ENCODE measurements at regions not wholly inside any gene's neighbourhood (a gene's known extent, or its start where the extent isn't known, plus 50 kb on each side); places are given as distances from the start of the nearest gene placed in this dataset.

DNA sequence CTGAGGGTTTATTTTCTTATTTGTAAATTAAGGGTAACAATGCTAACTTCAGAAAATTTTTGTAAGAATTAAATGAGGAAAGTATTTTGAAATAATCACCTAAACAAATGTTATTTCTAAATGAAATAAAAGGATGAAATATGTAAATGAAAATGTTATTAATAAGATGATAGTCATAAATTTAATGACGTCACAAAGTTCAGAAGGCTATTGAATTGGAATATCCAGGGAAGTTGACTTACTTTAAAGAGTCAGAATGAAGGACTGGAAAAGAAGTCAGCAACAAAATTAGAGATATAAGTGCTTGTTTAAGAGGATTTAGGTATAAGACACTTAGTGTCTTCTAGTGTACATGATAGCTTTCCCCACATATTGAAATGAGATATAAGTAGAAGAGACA lies 732.6 kb upstream of the CDH7 start:
- TF ChIP-seq ZNF274 (IDR thresholded peaks at IDR 0.05; ENCODE audit: low read depth, low read length): no peak
- TF ChIP-seq YY1 (IDR thresholded peaks at IDR 0.05; ENCODE audit: insufficient read depth, insufficient read length): no peak
